ENCODE measurements at regions not wholly inside any gene's neighbourhood (a gene's known extent, or its start where the extent isn't known, plus 50 kb on each side); places are given as distances from the start of the nearest gene placed in this dataset.

DNA sequence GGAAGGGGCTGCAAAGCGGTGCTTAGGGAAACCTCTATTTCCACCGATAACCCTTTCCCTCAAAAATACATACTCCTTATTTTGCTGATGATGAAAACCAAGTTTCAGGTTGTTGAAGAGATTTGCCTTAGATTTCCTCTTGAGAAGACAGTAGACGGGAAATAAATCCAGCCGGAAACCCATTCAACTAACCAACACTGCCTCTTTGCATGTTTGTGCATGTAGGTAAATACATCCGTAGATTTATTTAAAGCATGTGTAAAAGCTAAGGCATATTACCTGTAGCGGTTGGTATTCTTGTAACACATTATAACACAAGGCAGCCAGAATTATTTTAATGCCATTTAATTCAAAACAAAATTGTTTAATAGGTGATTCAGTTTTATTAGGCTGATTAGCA, 136.3 kb upstream of the SLC22A23 start:
- DNase-seq (ENCODE audit: low read depth in 3 of 3): no peak

GRCh38 chr6:3592371-3592941, 135.6 kb upstream of the SLC22A23 start:
- no peak for DNase-seq (ENCODE audit: low read depth in 3 of 3)

- no peak for DNase-seq (ENCODE audit: low read depth in 3 of 3)
Observed at GRCh38 chr6:3591970-3592369, 135.1 kb upstream of the SLC22A23 start.

GRCh38 chr6:3587660-3588059, 130.8 kb upstream of the SLC22A23 start:
- no peak for DNase-seq (ENCODE audit: low read depth in 3 of 3)

- DNase-seq (ENCODE audit: low read depth in 3 of 3): no peak
Observed at GRCh38 chr6:3585320-3585935, 128.6 kb upstream of the SLC22A23 start.

GRCh38 chr6:3584606-3585005, 127.8 kb upstream of the SLC22A23 start:
- no peak for DNase-seq (ENCODE audit: low read depth in 3 of 3)

DNA sequence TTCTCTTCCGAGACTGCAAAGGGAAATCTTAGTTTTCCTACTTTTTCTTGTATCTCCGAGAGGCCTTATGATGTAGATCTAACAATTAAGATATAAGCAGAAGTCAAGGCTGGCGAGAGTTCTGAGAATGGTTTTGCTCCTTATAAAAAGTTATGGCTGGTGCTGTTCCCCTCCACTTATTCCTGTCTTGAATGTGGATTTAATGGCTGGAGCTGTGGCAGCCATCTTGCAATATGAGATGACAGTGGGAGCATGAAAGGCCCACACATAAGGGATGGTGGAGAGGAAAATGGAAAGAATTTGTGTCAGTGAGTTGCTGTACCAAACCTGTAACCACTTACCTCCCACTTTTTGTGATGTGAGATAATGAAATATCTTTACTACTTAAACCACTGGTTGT, 124.6 kb upstream of the SLC22A23 start:
- DNase-seq (ENCODE audit: low read depth in 3 of 3): no peak

GRCh38 chr6:3579652-3580175, 122.9 kb upstream of the SLC22A23 start:
- no peak for DNase-seq (ENCODE audit: low read depth in 3 of 3)

- no peak for DNase-seq (ENCODE audit: low read depth in 3 of 3)
Observed at GRCh38 chr6:3578981-3579380, 122.1 kb upstream of the SLC22A23 start.

GRCh38 chr6:3577517-3577916, 120.7 kb upstream of the SLC22A23 start:
- DNase-seq (ENCODE audit: low read depth in 3 of 3): no peak

DNA sequence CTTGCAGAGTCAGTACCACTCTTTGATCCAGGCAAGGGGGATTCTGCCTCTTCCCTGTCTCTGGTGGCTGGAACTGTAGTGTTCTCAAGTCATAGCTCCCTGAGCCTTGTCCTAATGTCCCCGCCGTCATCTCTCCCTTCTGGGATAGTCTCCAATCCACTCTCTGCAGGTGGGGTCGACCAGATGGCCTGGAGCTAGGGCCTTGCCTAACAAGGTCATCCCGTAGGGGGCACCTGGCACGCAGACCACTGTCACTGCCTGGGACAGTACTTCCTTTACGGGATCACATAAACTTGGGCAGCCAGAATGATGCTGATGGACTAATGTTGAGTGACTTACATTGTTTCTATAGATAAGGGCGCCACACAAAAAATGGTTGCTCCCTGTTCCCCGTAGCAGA, 118.9 kb upstream of the SLC22A23 start:
- DNase-seq (ENCODE audit: low read depth in 3 of 3): no peak

DNA sequence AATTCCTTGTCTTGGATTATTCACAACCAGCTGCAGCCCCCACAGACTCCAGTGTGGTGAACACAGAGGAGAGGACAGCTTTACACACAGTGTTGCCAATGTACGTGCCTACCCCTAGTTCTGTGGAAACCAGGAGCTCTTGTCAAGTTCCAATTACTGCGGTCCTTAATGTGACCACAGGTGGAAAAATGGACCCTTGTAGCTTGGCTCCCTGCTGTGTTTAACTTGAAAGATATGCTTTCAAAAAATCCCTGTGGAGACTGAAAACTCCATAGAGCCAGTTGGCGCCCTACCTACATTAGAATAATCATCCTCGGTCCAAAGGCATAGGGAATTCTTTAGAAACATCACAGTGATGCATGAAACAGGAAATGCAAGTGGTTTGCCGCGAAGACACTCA, 118.3 kb upstream of the SLC22A23 start:
- no peak for DNase-seq (ENCODE audit: low read depth in 3 of 3)

DNA sequence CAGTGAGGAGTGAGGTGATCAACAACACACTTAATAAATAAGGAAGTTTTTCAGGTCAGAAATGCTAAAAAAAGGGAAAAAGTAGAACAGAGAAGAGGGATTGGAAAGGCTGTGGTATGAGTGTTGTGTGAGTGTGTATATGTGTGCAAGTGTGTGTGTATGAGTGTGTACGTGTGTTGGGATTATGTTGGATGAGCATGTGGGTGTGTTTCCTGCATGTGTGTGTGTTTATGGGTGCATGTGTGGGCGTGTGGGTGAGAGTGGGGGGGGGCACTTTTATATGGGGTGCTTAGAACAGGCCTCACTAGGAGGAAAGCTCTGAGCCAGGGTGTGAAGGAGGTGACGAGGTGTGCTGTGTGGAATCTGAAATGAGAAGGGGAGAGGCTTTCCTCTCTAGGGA, 116.8 kb upstream of the SLC22A23 start:
- no peak for DNase-seq (ENCODE audit: low read depth in 3 of 3)

GRCh38 chr6:3571836-3572235, 115.0 kb upstream of the SLC22A23 start:
- no peak for DNase-seq (ENCODE audit: low read depth in 3 of 3)

- DNase-seq (ENCODE audit: low read depth in 3 of 3): no peak
Observed at GRCh38 chr6:3571250-3571681, 114.4 kb upstream of the SLC22A23 start.

GRCh38 chr6:3569816-3570215, 113.0 kb upstream of the SLC22A23 start:
- no peak for DNase-seq (ENCODE audit: low read depth in 3 of 3)

DNA sequence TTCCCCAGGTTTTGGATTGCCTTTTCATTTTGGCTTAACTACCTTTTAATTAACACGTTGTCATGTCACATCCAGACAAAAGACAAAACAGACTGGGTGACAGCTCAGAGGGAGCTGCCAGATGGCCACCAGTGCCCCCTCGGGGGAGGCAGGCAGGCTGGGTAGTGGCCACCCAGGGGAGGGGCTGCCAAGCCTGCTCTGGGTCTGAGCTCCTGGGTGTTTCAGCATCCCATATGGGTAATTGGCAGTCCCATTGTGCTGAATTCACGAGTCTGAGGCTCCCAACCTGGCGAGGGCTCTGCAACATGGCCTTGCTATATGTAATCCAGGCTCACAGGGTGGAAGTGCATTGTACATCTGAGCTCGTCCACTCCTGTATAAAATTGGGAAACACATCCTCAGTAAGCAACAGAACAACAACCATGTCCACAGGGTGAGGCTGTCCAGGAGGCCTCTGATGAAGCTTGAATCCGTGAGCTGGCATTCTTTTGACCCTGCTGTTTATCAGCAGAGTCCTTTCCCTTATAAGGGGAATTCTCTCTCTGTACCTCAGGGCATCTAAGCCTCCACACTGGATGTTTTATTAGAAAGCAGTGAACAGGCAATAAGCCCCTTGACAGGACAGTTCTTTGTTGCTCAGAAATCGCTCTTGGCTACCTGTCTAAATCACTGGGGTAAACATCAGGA, 111.7 kb upstream of the SLC22A23 start:
- no peak for DNase-seq (ENCODE audit: low read depth in 3 of 3)

GRCh38 chr6:3566812-3567211, 110.0 kb upstream of the SLC22A23 start:
- DNase-seq (ENCODE audit: low read depth in 3 of 3): no peak

- no peak for DNase-seq (ENCODE audit: low read depth in 3 of 3)
Observed at GRCh38 chr6:3565291-3565690, 108.4 kb upstream of the SLC22A23 start.

- no peak for DNase-seq (ENCODE audit: low read depth in 3 of 3)
Observed at GRCh38 chr6:3561725-3562124, 104.9 kb upstream of the SLC22A23 start.

DNA sequence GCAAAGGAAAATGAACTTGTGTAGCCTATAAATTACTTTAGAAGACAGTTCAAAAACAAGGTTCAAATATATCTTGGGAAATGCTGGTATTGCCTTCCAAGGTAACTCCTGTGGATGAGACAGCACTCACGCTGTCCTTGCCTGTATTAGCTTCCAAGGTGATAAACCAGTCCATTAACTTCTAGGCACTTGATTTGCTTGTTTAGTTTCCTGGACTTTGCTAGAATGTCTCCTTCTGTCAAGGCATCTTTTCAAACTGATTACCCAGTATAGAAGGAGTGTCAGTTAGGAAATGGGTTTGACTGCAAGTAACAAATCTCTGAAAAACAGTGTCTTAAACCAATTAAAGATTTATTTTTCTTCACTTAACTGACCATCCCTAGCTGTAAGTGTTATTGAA, 103.4 kb upstream of the SLC22A23 start:
- DNase-seq (ENCODE audit: low read depth in 3 of 3): no peak

- DNase-seq (ENCODE audit: low read depth in 3 of 3): no peak
Observed at GRCh38 chr6:3559561-3559960, 102.7 kb upstream of the SLC22A23 start.

GRCh38 chr6:3557336-3557735, 100.5 kb upstream of the SLC22A23 start:
- DNase-seq (ENCODE audit: low read depth in 3 of 3): no peak
